GM21423 (cell line): ENCODE measurements at regions not wholly inside any gene's neighbourhood (a gene's known extent, or its start where the extent isn't known, plus 50 kb on each side); places are given as distances from the start of the nearest gene placed in this dataset.

Experiments
- ATAC-seq: cut with Tn5 transposase; IDR thresholded peaks from one replicate; pipeline ENCODE4 v1.9.1; 2021; ENCODE audit warnings: mild to moderate bottlenecking, moderate library complexity; ENCODE audit not compliant: unreplicated experiment

DNA sequence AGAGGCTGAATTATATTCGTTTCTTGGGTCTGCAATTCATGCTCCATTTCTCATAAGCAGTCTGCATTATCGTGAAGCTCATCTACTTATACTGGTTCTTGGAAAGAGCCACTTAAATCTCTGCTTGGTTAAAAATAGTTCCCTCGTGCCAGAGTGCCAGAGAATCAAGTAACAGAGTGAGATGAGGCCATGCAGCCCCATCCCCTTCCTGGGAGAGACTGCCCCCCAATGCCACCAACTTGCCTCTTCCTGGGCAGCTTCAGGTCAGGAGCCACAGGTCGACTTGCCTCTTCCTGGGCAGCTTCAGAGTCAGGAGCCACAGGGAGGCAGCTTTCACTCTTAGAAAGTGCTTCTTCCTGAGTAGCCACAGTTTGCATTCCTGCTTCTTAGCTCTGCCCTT is 223.9 kb upstream of the ZBED5 start:
- ATAC-seq, result no peak

DNA sequence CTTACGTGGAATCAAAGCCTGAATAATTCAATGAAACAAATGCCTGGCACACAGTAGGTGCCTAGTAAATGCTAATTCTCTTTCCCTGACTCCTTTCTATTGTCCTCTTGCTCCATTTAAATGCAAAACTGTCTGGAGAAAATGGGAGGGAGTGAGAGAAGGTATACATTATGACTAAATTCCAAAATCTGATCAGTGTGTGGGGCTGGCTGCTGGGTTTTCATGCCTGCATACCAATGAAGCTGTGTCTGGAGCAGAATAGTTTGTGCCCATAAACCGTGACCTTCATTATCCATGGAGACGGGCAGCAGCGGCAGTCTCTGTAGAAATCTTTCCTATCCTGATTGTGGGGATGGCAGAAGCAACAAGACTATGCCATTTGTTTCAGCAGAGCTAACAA is 223.4 kb upstream of the ZBED5 start:
- ATAC-seq, result no peak

DNA sequence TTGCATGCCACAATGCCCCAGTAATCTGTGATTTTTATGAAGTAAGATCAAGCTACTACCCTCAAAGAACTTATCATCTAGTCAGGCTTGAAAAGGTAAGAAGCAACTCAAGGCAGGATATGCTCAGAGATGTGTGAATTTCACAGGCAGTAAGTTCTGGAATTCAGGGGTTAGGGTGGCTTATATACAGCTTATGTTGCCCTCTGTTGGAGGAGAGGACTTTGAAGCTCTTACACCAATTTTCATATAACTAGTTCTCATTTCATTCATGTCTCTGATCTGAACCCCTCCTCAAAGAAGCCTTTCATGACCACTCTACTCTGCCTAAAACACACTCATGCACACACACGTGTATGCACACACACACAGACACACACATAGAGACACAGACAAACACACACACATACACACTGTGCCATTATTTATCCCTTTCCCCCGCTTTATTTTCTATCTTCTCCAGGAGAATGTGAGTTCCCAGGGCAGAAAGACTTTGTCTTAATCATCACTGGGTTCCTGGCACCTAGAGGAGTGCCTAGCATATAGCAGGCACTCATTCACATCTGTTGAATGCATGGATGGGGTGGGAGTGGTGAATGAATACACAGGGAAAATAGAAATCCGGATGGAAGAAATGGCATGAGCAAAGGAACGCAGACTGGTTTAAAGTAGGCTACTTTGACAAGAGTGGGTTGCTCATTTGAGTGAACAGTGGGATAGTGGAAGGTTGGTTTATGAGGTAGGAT is 220.7 kb upstream of the ZBED5 start:
- ATAC-seq, result no peak

DNA sequence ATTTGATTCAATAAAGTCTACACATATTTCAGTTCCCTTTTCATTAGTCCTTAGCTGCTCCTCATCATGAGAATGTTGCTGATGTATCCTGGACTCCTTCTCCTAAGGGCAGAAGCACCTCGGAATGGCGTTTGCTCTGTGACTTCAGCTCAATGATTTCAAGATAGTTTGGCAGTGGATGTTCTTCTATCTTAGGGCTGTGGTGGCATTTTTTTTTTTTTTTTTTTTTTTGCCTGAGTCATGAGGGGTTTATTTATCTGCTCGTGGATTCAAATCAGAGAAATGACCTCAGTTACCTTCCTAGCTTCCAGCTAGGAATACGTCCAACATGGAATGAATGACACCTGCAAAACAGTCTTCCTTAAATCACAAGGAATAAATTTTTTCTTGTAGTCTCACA is 220.0 kb upstream of the ZBED5 start:
- ATAC-seq, result no peak

DNA sequence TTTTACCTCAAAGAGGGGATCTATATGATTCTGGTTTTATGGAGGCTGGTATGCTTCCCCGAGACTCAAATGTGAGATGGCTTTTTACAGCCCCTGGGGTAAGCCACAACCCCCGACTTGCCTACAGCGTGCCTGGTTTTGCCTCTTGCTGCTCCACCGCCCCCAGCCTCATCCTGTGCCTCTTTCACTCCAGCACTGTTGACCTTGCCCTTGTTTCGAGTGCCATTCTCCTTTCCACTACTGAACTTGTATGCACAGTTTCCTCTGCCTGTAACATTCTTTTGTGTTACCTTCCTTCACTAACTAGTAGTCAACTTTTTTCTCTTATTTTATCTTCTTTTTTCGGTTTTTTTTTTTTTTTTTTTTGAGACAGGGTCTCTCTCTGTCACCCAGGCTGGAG is 219.0 kb upstream of the ZBED5 start:
- ATAC-seq, result no peak

DNA sequence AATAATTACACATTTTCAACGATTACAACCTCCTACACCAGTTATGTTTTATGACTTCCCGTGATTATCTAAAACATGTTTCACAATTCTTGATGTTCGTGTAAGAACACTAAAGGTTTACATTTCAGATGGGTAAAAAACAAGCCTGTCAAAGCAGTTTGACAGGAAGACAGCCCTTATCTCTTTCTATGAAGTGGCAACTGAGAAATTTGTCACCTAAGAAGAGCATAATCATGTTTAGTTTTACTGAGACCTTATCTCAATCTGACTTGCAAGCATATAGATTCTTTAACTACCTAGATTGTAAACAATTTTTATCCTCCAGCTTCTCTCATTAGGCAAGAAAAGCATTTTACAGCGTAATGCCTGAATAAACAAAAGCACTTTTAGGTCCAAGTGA is 218.4 kb upstream of the ZBED5 start:
- ATAC-seq, result no peak

DNA sequence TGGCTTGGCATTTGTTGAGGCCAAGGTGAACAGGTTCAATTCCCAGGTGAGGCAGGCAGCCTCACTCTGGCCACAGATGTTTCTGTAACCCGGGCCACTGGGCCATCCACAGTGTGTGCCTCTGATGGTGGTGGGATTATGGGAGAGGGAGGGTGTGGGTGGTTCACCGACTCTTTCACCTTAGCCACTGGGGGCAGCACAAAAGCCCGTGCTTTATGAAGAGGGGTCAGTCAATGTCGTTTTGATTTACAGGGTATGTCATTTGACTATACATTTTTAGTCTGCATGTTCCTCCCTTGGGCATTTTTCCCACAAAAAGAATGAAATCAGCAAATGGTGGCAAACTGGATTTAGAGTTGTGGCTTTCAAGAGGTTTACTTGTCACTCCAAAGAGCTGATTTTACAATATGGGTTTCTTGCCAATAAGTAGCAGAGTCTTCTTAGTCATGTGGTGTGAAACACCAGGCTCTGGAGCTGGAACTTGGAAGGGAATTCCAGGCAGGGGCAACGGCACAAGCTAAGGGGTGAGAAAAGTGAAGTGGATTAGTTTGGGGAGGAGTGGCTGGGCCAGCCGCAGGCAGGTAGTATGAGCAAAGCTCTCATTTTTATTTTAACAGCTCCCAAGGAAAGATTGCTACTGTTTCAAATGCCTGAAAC is 217.8 kb upstream of the ZBED5 start:
- no peak for ATAC-seq

DNA sequence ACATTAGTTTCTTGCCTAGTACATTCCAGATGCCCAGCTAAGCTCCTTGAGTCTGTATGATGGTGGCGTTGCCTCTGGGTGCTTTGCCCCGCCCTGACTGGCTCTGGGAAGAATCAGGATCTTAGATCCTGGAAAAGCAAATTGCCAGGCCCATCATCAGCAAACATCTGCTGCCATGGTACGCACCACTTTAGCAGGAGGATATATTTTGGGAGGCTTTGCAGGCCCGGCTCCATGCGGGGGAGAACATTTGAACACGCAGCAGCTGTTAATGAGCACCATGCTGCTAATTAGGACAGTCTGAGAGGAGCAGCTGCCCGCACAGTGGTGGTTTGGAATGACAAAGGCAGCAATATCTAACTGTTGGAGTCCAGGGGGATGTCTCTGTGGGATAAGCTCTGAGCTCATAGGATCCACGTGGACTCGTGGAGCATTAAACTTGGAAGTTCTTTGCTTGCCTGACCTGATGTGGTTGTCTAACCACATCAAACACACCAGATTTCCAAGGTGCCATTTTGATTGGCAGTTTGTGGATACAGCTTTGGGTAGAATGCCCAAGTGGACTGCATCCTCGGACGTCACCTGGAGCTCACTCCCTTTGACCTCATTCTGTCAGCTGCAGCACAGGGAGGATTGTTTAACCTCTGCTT is 217.0 kb upstream of the ZBED5 start:
- ATAC-seq, result no peak

DNA sequence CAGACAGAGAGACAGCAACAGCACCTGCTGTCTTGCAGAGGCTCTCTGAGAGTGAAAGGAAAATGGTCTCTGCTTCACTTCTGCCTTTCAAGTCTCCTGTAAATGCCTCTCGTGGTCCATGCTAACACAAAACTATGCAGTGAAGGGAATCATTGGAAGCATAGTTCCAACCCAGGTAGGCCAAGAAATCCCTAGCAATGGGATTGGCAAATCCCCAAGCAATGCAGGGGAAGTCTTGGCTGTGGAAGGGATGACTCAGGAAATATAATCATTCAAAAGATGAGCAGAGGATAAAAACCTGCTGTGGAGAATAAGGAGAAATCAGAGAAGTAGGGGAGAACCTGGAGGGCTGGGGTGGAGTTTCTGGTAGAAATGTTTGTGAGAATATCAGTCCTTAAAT is 216.1 kb upstream of the ZBED5 start:
- no peak for ATAC-seq

DNA sequence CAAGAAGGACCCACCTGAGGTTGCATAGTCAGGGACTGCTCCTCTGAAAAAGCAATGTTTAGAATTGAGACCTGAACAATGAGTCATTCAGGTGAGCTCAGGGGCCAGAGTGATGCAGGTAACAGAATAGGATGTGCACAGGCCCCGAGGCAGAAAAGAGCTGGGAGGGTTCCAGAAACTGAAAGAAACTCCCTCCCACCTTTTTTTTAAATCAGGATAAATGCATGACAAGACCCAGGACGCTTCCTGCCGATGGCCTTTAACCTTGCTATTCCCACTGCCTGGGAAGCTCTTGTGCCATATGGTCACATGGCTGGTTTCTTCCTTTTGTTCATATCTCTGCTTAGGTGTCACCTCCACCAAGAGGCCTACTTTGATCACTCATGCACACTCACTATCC is 214.2 kb upstream of the ZBED5 start:
- ATAC-seq, result no peak

DNA sequence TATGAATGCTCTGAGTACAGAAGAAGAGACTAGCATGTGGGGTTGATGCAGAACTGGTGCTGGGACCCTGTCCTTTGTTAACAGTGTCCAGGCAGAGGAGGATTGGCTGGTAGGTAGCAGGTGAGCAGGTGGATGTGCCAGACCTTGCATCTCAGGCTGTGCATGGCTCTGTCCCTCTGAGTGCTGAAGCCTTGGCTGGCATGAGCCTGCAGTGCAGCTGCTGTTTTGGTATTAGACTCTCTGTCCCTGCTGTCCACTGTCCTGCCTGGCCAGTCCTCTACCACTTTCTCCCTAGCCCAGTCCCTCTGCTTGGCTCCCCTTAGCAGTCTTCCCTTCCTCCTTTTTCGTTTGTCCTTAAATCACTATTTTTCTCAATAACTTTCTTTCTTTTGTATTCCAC is 213.6 kb upstream of the ZBED5 start:
- ATAC-seq, result no peak

DNA sequence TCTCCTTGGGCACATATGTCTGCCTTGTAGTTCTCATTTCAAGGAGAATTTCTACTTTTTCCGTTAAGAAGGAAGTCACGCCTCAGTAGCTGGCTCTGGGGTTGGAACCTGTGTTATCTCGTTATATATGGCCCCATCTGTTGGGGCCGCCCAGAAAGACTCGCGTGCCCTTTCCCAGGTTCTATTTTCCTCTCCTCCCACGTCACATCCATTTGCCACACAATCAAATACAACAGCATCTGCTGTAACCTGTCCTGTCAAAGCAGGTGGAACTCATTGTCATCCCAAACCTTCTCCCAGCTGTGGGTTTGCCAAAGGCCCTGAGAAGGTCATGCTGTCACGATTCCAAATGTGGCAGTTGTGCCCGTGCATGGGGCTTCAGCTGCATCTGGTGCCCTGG is 213.1 kb upstream of the ZBED5 start:
- no peak for ATAC-seq

DNA sequence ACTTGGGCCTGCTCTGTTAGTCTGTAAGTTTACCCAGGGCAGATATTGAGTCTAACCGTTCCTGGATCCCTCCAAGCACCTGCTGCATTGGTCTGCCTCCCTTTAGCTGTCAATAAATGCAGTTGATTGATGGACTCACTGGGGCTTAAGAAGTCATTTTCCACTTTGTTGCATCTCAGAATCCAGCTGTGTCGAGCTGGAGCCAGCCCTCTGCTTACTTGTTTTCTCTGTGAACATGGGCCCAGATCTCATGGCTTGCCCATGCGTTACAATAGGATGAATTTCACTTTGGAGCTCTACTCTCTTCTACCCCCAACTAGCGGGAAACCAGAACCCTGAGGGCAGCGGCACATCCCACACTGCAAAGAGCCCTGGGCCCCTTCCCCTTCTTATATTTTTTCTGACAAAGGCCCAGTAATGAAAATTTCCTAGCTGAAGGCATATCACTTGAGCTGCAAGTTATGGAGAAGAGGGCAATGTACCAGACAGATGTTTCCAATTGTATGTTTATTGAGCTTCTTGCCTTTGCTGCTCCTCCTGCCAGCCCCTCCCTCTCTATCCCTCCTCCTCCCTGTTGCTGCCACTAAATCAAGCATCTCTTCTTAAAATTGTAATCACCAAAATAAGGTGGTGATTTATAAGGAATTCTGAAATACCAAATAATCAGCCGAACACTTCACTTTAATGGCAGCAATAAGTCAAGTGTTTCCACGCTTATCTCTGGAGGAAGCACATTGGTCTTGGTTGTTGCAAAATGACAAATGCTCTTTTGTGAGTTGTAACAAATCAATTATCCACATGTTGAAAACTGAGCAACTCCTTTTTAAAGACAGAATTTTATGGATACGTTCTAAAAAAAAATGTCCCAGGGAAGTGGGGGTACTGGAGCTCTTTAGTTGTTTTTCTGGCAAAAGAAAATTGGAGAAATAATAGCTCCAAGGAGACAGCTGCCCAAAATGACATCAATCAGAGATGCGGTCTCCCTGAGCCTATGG is 212.3 kb upstream of the ZBED5 start:
- no peak for ATAC-seq

DNA sequence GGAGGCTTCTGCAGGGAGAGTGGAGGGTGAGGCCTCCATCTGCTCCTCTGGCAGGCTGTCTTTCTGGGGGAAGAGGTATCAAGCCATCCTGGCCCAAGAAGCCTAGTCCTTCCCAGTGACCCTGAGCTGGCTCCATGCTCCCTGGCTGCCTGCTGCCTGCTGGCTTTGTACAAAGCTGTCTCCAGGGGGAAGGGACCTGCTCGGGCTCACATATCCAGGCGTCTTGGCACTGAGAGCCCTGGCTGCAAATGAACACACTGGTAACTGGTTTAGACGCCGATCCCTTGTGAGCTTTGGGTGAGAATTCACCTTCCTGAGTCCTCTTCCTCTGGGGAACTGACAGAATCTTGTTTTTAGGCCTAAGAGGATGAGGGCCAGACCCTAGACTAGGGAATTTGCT is 210.3 kb upstream of the ZBED5 start:
- no peak for ATAC-seq

DNA sequence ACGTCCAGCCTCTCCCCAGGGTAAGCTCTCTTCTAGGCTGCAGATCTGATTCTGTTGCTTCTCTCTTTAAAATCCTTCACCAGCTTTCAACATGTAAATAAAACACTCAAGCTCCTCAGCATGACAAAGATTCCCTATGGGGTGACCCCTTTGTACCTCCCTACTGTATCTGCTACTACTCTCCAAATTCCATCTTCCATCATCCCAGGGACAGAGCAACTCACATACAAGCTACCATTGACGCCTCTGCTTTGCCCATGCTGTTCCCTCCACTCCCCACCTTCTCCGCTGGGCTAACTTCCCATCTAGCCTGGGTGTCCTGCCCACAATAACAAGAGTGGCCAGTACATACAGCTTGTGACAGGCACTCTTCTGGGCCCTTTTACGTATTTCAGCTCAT is 207.5 kb upstream of the ZBED5 start:
- no peak for ATAC-seq

DNA sequence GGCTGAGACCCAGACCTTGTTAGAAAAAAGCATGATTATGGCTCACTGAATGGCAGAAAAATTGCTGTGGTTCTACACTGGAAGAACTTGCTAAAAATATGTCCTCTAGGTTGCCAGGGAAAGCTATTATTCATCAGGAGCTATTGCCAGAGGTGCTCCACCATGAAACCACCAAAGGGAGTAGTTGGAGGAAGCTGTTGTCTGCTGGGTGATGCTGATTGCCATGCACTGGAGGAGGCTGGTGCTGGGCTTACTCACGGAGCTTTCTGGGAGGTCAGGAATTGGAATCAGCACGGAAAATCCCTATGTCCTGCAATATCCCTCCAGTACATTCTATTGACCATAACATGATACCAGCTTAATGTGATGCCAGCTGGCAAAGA is 199.6 kb upstream of the ZBED5 start:
- no peak for ATAC-seq

DNA sequence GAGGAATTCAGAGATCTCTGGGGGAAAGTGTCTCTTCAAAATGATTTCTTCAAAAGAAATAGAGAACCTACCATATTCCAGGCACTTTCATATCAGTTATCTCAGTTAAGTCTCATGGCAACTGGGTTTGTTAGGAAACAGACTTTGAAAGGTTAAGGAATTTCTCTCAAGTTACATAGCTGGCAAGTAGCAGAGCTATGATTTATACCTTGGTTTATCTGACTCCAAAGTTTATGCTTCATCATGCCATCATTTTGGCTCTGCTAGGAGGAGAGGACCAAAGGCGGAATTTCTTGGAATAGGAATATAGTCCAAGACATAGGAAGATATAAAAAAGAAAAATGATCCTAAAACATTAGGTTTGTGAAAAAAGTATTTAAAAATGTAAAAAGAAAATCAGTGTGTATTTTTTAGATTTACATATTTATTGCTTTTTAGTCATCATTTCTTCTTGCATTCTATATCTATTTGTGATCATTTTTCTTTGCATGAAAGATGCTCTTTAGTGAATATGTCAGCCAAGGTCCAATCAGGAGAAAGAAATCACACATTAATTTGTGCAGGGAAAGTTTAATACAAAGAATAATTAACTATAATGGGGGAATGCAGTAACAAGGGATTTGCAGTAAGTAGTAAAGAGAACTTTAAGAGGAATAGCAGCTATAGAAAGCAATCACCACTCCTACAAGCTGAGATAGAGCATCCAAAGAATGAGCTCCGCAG is 199.1 kb upstream of the ZBED5 start:
- no peak for ATAC-seq

DNA sequence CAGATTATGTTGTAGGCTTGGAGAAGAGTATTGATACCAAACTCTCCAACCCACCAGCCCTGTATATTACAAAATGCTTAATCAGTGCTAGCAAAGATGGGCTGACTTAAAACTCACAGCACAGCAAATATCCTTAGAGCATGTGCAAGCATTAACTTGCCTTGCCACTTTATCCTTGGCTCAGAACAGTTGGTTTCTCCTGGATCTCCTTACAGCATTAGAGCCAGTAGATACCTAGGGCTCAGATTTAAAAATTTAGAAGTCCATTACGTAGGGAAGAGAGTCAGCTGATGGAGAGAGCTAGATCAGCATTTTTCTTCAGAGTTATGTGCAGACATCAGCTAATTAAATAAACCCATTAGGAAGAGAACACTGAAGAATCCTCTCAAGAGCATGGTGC is 198.5 kb upstream of the ZBED5 start:
- no peak for ATAC-seq

DNA sequence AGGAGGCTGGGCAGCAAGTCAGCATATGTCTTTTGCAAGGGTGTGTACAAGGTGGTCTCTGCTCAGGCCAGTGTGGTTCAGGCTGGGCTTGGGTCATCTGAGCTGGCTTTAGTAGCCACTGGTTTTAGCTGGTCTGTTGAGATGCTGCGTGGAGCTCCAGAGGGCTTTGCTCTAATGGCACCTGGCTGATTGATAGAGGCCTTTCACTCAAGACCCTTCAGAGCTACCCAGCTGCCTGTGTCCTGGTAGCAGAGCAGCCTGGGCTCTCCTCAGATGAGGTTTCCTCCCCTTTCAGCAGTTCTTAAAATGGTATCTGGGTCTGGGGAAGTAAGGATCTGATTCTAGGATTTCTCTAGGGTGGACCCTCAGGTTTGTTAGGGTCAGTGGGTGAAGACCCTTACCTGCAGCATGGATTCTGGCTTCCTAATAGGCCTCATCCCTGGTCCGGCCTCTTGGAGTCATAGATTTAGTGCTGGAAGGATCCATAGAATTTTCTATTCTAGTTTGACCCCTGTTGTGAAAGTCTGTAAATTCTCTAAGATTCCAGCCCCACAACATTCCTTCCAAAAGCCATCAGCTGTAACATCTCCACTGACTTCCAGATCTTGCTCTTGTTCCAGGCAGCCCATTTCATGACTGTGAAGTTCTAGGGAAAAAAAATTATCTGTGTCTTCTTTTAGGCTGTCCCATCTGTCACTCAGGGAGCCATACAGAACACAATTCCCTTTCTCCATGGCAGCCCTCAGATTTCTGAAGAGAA is 190.2 kb upstream of the ZBED5 start:
- ATAC-seq, result no peak

DNA sequence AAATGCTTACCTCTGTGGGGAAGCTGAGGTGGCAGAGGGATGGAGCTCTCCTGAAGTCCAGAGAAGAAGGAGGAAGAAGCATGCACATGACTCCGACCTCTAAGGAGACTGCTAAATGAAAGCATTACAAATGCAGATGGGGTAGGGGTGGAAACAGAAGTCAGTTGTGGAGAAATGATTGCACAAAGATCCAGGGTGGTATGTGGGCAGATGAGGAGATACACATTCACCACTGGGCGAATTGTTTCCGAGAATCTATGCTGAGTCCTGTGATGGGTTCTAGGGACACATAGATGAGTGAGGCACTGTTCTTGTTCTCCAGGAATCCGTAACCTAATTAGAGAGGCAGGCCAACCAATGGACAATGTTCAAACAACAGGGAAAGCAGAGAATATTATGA is 188.9 kb upstream of the ZBED5 start:
- no peak for ATAC-seq
